Fibroblast of lung (primary cell): ENCODE measurements at regions not wholly inside any gene's neighbourhood (a gene's known extent, or its start where the extent isn't known, plus 50 kb on each side); places are given as distances from the start of the nearest gene placed in this dataset.

Experiments used
- CTCF ChIP-seq, 2 donors: IDR thresholded peaks in 1 of 2; conservative IDR thresholded peaks in 1 of 2; 1 replicate in 1 of 2; 2 replicates in 1 of 2; pipeline ENCODE4 v1.5.1; 2011 to 2012; ENCODE audit warnings: low read length in 2 of 2, control low read depth in 1 of 2, inconsistent platforms in 1 of 2, low read depth in 1 of 2, mild to moderate bottlenecking in 1 of 2
- EZH2 ChIP-seq: IDR thresholded peaks from 2 replicates; pipeline ENCODE4 v1.5.1; 2012; ENCODE audit warnings: low read length, control low read depth, mild to moderate bottlenecking; ENCODE audit errors: missing control alignments

DNA sequence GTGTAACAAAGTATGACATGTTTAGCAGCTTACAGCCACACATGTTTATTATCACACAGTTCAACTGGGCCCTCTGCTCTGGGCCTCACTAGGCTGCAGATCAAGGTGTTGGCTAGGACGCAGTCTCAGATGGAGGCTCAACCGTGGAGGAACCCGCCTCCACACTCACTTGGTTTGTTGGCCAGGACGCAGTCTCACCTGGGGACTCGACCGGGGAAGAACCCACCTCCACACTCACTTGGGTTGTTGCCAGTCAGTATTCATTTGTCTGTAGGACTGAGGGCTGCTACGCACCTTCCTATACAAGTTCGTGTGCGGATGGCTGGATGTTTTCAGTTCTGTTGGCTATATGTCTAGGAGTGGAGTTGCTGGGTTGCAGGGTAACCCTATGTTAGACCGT is 240.7 kb upstream of the CIBAR2 start:
- TF ChIP-seq CTCF (conservative IDR thresholded peaks at IDR 0.05 in 1 of 2, IDR thresholded peaks at IDR 0.05 in 1 of 2; ENCODE audit: low read depth in 1 of 2, low read length in 2 of 2) = no peak
- no peak for TF ChIP-seq EZH2
